HL-60 (cell line): ENCODE measurements at regions not wholly inside any gene's neighbourhood (a gene's known extent, or its start where the extent isn't known, plus 50 kb on each side); places are given as distances from the start of the nearest gene placed in this dataset.
"Not testable (repeated sequence)": the region's sequence is repeated elsewhere in the genome, so short reads cannot be mapped to it uniquely, and the experiment has no call there.

Source experiments
- CTCF ChIP-seq: IDR thresholded peaks from one replicate; pipeline ENCODE4 v1.5.1; 2011; ENCODE audit warnings: low read length, control low read depth, inconsistent platforms; ENCODE audit not compliant: insufficient read depth
- GABPA ChIP-seq: IDR thresholded peaks from 2 replicates; pipeline ENCODE4 v1.6.1; 2012; ENCODE audit warnings: low read depth
- POLR2AphosphoS5 ChIP-seq: IDR thresholded peaks from 2 replicates; pipeline ENCODE4 v1.6.1; 2012; ENCODE audit warnings: low read depth
- REST ChIP-seq: IDR thresholded peaks from 2 replicates; pipeline ENCODE4 v1.6.1; 2012; ENCODE audit warnings: low read depth; ENCODE audit not compliant: insufficient replicate concordance
- SPI1 ChIP-seq: IDR thresholded peaks from 2 replicates; pipeline ENCODE4 v1.6.1; 2012; ENCODE audit warnings: low read depth, mild to moderate bottlenecking, borderline replicate concordance

- not testable (repeated sequence) for TF ChIP-seq CTCF, GABPA, POLR2AphosphoS5, REST, SPI1
Measured at GRCh38 chr16:21509437-21510086, 89.8 kb upstream of the METTL9 start.
